Body of pancreas (tissue), 4 donors: ENCODE measurements at regions not wholly inside any gene's neighbourhood (a gene's known extent, or its start where the extent isn't known, plus 50 kb on each side); places are given as distances from the start of the nearest gene placed in this dataset.

Experiments
- ATAC-seq: fragments of 150-250 bp; one replicate; pipeline ENCODE4 v1.9.1; 2016
- DNase-seq, 4 donors: peaks; one replicate each; pipeline ENCODE4 v3.0.0-alpha.2; 2019
- H3K27ac ChIP-seq, 4 donors: fragments of 200-600 bp; sonication (generic); 1 replicate in 3 of 4; 2 replicates in 1 of 4; pipeline versions ENCODE4 v1.5.1 to v1.6.1; 2016 to 2019; ENCODE audit warnings: mild to moderate bottlenecking in 1 of 4, mixed read lengths in 1 of 4, moderate library complexity in 1 of 4
- H3K27me3 ChIP-seq, 2 donors: fragments of 200-600 bp; sonication (generic); one replicate each; pipeline ENCODE4 v1.6.0; 2016; ENCODE audit warnings: mild to moderate bottlenecking in 1 of 2
- H3K36me3 ChIP-seq, 2 donors: fragments of 200-600 bp; sonication (generic); replicated peaks in 1 of 2; 2 replicates each; pipeline ENCODE4 v1.5.1; 2016; ENCODE audit warnings: low read depth in 2 of 2; ENCODE audit not compliant: insufficient read depth in 1 of 2
- H3K4me1 ChIP-seq: fragments of 200-600 bp; sonication (generic); one replicate; pipeline ENCODE4 v1.6.0; 2016
- H3K4me3 ChIP-seq, 2 donors: fragments of 200-600 bp; sonication (generic); 1 replicate in 1 of 2; 2 replicates in 1 of 2; pipeline ENCODE4 v1.5.1; 2016 to 2019
- H3K9me3 ChIP-seq, 3 donors: fragments of 200-600 bp; sonication (generic); 1 replicate in 2 of 3; 2 replicates in 1 of 3; pipeline ENCODE4 v1.5.1; 2016
- CTCF ChIP-seq, 7 experiments: fragments of 450-650 bp in 4 of 7; fragments of 200-600 bp in 3 of 7; sonication (generic) in 3 of 7; IDR thresholded peaks; one replicate each; pipeline ENCODE4 v1.5.1; 2016 to 2019; ENCODE audit warnings: antibody characterized with exemption in 7 of 7
- POLR2A ChIP-seq, 3 donors: fragments of 450-650 bp; IDR thresholded peaks; one replicate each; pipeline ENCODE4 v1.6.1; 2016; ENCODE audit warnings: antibody characterized with exemption in 3 of 3, mild to moderate bottlenecking in 2 of 3
- WGBS, 2 donors: methylation state at CpG; one replicate each; pipeline ENCODE4 v1.1.5; 2017; 5-methylcytosine and 5-hydroxymethylcytosine counted together
- intact Hi-C: fragments of 100-400 bp; cut with DNase I; formaldehyde crosslinking; loops from one replicate; pipeline ENCODE4 v1.15.1; 2023

- intact Hi-C loops = no loop called here
- H3K27ac ChIP-seq = no peak overlapping the region
- H3K36me3 ChIP-seq = no peaks in the 10 kb centered on the region
- H3K9me3 ChIP-seq = no peaks in the 10 kb centered on the region
- no peaks in the 10 kb centered on the region for H3K27me3 ChIP-seq
- no peak overlapping the region for H3K4me3 ChIP-seq
- DNase-seq (no peak), ATAC-seq (no peak)
- TF ChIP-seq POLR2A (IDR thresholded peaks at IDR 0.05) = no peak
- TF ChIP-seq CTCF (IDR thresholded peaks at IDR 0.05) = no peak
- peaks cover 26% of the 10 kb centered on the region for H3K4me1 ChIP-seq
Observed at GRCh38 chr12:88308825-88309224, 166.7 kb downstream of the TMTC3 start.

GRCh38 chr12:88309546-88309945, 167.4 kb downstream of the TMTC3 start:
- H3K4me3 ChIP-seq = no peak overlapping the region
- H3K9me3 ChIP-seq = no peaks in the 10 kb centered on the region
- H3K4me1 ChIP-seq = peaks cover 26% of the 10 kb centered on the region
- TF ChIP-seq CTCF (IDR thresholded peaks at IDR 0.05) = no peak
- H3K27ac ChIP-seq = no peak overlapping the region
- no peak for ATAC-seq
- DNase-seq = no peak
- 27 to 28% methylated on average over 2 of the region's 2 CpGs for WGBS, 2 donors
- no peaks in the 10 kb centered on the region for H3K36me3 ChIP-seq
- intact Hi-C loops = no loop called here
- H3K27me3 ChIP-seq = no peaks in the 10 kb centered on the region

GRCh38 chr12:88310069-88310468, 168.0 kb downstream of the TMTC3 start:
- Histone ChIP-seq H3K9me3 (no peaks in the 10 kb centered on the region), H3K4me1 (peaks cover 26% of the 10 kb centered on the region), H3K36me3 (no peaks in the 10 kb centered on the region), H3K27me3 (no peaks in the 10 kb centered on the region), H3K27ac (no peak overlapping the region), H3K4me3 (no peak overlapping the region)
- 67 to 83% methylated on average over 1 of the region's 1 CpG for WGBS, 2 donors
- intact Hi-C loops = no loop called here
- DNase-seq (no peak), ATAC-seq (no peak)
- TF ChIP-seq CTCF (IDR thresholded peaks at IDR 0.05) (no peak), POLR2A (IDR thresholded peaks at IDR 0.05) (no peak)

GRCh38 chr12:88310666-88311065, 168.6 kb downstream of the TMTC3 start:
- peaks cover 20% of the 10 kb centered on the region for H3K4me1 ChIP-seq
- ATAC-seq (no peak), DNase-seq (no peak)
- H3K9me3 ChIP-seq = no peaks in the 10 kb centered on the region
- 94 to 95% methylated on average over 6 of the region's 6 CpGs for WGBS, 2 donors
- no peak overlapping the region for H3K4me3 ChIP-seq
- no peak overlapping the region for H3K27ac ChIP-seq
- TF ChIP-seq CTCF (IDR thresholded peaks at IDR 0.05) = no peak
- intact Hi-C loops = no loop called here
- no peaks in the 10 kb centered on the region for H3K27me3 ChIP-seq
- no peaks in the 10 kb centered on the region for H3K36me3 ChIP-seq

GRCh38 chr12:88313554-88313953, 171.4 kb downstream of the TMTC3 start:
- DNase-seq (no peak), ATAC-seq (no peak)
- no peaks in the 10 kb centered on the region for H3K36me3 ChIP-seq
- no peak overlapping the region for H3K4me3 ChIP-seq
- H3K9me3 ChIP-seq = no peaks in the 10 kb centered on the region
- WGBS, 2 donors = 69 to 72% methylated on average over 1 of the region's 1 CpG
- no peaks in the 10 kb centered on the region for H3K27me3 ChIP-seq
- TF ChIP-seq CTCF (IDR thresholded peaks at IDR 0.05) (no peak), POLR2A (IDR thresholded peaks at IDR 0.05) (no peak)
- no peak overlapping the region for H3K27ac ChIP-seq
- peaks cover 4% of the 10 kb centered on the region for H3K4me1 ChIP-seq
- intact Hi-C loops = no loop called here
